GM21360 (cell line): ENCODE measurements at regions not wholly inside any gene's neighbourhood (a gene's known extent, or its start where the extent isn't known, plus 50 kb on each side); places are given as distances from the start of the nearest gene placed in this dataset.

Experiments used
- ATAC-seq: cut with Tn5 transposase; IDR thresholded peaks from one replicate; pipeline ENCODE4 v1.9.1; 2021; ENCODE audit warnings: mild to moderate bottlenecking, moderate library complexity; ENCODE audit not compliant: unreplicated experiment

DNA sequence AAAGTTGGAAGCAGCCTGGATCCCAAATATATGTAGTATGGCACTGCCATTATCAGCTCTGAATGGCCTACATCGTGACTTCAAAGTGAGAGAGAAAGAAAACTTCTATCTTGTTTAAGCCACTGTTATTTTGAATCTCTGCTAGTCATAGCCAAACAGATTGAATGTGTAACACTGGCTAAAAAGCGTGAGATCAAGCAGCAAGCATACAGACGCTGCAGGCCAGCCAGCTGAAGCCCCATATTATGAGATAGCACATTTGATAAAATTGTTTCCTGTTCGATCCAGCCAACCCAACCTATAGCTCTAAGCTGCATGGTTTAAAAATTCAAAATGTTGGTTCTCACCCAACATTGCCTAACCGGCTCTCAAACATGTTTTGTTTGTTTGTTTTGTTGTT, 95.0 kb downstream of the DUSP6 start:
- no peak for ATAC-seq

DNA sequence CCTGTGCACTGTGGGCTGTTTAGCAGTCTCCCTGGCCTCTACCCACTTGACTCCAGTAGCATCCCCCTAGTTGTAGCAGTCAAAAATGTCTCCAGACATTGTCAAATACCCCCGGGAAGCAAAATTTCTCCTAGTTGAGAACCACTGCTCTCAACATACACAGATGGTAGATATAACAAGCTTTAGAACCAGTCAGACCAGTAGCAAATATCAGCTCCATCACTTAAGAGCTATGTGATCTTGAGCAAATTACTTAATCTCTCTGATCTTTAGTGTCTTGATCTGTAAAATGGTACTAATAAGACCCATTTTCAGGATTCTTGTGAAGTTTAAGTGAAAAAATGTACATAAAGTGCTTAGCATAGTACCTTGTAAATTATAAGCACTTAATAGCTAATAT, 96.2 kb downstream of the DUSP6 start:
- ATAC-seq = no peak

DNA sequence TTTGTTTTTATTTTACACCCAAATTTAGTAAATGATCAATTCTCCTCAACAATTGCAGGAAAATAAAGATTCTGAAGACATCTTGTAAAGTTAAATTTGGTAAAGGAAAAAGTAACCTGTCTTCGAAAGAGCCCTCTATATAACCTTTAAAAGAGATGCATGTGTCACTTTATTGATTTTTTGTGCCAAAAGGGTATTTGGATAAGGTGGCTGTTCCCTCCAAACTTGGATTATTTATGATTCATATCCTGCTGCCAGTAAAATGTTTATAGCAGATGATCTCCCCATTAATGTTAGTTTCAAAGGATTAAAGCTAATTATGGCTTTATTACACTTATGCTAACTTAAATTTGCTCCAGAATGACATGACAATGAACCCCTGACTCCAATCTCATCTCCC, 98.8 kb downstream of the DUSP6 start:
- no peak for ATAC-seq

DNA sequence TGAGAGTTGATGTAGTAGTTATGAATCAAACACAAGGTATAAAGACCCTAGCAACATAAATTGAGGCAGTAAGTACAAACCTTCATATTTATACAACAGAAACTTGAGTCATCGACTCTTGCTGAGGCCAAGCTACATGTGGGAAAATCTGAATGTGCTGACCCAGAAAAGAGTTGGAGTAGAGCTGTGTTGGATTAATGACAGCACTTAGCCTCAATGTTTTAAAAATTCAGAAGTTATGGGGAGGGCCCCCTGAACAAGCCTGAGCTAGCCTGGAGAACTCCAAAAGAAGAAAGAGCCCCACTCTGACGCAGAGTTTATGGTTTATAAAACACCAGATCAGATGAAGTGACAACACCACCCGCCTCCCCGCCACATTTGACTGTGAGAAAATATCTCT, 100.0 kb downstream of the DUSP6 start:
- no peak for ATAC-seq

DNA sequence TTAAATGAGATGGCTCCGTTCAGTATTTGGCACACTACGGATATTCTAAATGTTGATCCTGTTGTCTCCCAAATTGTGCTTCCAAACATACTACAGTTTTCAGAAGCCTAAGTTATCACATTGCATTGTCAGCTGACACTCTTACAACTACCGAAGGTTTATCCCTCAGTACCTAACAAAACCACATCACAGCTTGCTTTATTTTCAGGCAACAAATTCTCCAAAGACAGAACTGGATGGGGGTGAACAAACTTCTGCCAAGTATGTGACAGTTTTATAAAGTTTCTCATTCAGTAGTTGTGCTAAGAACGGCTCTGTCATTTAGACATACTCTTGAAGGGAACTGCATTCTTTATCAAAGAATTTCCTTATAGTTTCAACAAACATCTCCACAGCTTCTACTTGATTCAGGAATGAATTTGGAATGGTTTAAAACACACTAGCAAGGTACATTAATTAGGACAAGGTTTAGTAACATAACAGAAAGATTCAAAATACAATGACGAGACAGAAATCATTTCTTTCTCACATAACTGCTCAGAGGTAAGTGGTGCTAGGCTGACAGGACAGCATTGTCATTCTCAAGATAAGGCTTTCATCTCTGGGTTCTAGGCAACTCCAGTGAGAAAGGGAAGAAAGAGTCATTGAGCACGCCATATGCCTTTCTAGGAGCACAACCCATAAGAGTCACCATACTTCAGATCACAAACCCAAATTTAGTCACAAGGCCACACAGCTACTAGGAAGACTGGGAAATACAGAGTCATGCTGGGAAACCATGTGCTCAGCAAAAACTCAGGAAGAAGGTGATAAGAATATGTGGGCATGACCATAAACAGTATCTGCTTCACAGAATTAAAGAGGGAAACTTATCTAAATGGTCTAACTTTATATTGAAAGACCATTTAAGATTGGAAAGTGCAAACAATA, 100.7 kb downstream of the DUSP6 start:
- ATAC-seq = no peak

DNA sequence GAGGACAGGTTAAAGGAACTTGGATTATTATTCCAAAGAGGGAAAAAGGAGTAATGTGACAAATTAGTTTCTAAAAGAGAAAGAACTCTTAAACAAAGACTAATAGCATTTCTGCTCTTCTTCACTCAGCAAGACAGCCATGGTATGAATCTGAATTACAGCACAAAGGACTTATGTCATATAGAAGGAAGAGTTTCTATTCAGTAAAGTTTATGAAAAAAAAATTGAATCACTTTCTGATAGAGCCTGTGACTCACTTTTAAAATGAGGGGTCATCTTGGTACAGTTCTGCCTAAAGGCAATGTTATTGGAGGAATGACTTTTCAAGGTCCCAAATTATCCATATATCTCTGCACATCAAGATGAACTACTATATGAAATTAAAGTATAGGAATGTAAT, 101.7 kb downstream of the DUSP6 start:
- no peak for ATAC-seq

DNA sequence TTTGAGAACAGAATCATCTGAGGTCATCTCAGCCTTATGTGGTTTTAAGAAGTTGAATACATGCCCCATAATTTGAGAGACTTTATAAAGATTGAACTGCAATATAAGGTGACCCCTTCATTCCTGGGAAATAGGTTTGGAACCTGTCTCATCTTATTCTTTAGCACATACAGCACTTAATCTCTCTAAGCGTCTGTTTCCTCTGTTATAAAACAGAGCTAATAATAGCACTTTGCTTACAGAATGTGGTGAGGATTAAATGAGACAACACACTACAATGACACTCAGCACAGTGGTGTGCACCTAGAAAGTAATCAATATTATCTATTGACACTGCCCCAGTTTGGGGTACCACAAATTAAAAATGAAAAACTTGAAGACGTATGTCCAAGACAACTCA, 102.1 kb downstream of the DUSP6 start:
- ATAC-seq = no peak

DNA sequence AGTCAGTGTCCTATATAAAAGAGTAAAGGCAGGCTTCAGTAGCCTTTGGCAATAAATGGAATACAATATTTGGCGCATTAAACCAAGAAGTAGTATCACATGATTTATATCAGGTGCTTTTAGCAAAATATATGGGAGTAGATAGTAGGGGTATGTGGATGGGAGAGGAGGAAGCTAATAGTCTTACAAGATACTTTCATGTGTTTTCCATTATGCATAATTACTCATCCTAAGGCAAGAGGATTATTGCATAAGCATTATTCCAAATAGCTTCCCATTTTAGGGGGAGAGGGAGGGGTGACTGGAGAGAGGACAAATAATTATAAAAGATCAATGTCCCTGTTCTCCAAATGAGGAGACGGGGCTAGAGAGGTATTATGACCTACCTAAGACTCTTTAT, 104.3 kb downstream of the DUSP6 start:
- ATAC-seq = no peak

DNA sequence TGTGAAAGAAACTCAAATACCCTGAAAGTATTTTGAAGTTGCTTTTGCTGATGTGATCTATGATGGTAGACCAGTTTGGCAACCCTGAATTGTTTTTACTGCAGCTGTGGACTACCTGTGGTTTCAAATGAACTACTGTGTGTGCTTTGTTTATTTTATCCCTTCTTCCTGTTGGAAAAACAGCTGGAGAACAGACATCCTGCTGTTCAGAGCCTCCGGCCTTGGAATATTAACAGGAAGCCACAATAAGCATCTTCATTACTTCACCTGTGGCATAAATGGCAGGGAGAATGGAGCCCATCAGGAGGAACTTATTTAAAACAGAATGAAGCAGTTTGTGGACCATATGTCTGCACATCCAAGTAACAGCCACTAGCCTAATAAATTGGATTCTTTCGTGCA, 104.8 kb downstream of the DUSP6 start:
- no peak for ATAC-seq

DNA sequence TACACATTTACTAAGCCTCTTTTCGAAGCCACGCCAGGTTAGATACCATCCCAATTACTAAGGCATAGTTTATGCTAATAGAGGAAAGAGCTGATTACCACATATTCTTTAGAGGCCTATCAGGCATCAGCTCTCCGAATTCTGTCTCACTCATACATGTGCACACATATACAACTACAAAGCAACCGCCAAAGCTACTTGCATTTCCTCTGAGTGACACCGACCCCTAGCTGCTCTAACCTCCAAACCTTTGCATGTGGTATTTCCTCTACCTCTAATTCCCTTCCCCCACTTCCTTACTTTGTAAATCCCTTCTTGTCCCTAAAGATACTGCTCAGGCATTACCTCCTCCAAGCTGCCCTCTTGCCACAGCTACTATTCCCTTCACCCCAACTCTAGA, 107.2 kb downstream of the DUSP6 start:
- no peak for ATAC-seq

DNA sequence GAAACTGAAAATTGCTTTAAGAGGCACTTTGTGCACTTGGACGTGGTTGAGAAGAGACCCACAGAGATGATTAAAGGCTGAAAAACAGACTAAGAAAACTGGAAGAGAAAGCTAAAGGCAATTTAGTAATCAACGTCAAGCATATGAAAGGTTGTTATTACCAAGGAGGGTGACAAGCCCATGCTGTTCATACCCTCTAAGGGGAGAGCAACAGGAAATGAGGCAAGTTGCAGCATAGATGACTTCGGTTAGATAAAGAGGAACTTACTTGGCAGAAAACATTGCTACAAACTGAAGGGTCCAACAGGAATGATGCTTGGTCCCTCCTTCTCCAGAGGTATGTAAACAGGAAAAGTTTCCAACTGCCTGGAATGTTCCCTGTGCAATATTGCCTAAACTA, 107.8 kb downstream of the DUSP6 start:
- ATAC-seq = no peak

DNA sequence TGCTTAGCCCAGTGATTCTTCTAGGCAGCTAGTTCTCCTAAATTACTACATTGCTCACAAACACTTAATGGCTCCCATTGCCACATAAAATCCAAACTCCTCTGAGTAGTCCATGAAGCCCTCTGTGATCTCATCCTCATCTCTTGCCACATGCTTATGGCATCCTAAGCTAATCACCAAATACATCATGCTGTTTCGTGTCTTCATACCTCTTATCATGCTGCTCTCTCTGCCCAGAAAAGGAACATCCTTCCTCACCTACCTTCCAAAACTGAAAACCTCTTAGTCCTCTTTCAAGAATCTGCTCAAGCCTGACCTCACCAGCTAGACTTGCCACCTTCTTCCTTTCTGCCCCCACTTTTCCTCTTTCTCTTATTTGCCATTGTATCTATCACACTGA, 108.5 kb downstream of the DUSP6 start:
- ATAC-seq = no peak

DNA sequence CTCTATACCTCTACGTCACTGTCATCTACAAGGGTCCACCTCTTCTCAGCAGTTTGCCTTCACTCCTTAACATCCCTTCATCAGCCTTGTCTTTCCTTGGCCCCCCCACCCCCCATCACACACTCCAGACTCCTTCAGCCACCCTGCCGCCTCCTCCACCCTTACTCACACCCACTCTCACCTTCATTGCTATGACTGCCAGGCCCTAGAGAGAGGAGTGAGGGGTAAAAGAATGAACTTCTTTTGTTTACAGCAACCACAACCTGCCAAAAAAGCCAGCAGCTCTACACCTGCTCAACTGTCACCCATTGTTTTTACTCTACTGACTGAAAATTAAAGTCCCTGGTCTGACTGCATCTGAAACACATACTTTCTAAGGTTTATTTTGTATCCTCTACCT, 112.8 kb downstream of the DUSP6 start:
- ATAC-seq = no peak

DNA sequence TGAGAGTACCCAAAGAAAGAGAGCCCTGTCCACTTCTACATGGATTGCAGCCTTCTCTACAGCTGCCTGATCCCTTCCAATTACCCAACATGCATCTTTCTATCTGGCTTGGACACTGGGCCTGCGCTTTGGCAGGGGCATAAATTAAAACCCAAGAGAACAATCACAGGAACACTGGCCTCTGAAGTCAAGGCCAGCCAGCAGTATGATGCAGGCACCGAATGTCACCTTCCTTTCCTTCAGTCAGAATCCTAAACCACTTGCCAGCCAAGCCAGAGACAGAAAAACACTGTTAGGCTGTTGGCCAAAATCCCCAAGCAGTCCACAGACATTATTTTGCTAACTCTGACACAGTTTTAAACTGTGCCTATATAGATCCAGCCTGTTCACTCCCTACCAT, 113.7 kb downstream of the DUSP6 start:
- no peak for ATAC-seq

DNA sequence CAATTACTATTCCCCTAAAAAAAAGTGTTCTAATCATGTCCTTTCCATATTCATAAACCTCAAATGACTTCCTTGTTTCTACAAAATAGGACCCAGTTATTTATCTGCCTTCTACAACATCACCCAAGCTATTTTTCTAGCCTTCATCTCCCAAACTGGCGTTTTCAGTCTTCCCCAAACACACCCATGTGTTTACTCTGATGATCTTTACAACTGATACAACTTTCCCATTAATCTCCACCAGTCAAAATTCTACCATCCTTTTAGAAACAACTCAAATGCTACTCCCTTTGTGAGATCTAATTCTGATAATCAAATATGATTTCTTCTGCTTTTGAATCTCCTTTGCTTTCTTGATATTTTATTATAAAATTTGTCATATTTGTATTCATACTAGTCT, 114.5 kb downstream of the DUSP6 start:
- ATAC-seq = no peak

DNA sequence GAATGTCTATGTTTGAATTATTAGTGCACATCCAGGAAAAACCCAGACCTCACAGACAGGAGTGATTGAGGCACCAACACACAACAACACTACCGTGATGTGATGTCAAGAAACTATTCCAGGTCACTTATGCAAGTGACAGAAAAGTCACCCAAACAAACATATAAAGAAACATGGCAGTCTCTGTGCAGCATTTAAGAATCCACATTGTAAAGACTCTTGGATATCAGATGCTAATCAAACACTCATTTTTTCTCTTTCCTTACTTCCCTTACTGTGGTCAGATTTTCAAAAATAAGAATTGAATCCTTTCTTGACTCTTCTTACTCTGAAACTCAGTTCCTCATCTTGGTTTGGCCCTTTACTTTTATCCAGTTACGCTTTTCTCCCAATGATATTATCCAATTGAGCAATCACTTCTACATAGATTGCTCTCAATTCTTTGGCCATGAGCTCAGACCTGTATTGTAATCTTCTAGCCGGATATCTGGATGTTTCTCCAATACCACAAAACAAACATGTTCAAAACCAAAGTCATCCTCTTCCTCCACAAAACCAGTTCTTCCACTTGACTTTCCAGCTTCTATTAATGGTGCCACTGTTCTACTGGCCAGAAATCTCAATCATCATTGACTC, 115.4 kb downstream of the DUSP6 start:
- ATAC-seq = no peak

DNA sequence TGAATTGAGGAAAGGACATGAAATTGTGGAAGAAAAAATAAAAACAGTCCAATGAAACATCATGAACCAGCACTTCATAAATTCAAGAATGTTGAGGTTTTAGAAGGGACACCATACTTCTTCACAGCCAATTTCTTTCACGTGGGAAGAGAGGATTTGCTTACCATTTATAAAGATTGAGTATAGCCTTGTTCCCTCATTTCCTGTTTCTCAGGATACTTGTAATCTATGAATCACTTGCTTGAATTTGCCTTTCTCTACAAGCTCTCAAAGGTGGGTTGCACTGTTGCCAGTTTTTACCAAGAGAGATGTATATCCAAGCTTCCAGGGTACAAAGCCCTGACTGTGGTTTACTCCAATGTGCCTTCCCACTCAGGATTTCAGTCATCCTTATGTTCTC, 116.1 kb downstream of the DUSP6 start:
- no peak for ATAC-seq

DNA sequence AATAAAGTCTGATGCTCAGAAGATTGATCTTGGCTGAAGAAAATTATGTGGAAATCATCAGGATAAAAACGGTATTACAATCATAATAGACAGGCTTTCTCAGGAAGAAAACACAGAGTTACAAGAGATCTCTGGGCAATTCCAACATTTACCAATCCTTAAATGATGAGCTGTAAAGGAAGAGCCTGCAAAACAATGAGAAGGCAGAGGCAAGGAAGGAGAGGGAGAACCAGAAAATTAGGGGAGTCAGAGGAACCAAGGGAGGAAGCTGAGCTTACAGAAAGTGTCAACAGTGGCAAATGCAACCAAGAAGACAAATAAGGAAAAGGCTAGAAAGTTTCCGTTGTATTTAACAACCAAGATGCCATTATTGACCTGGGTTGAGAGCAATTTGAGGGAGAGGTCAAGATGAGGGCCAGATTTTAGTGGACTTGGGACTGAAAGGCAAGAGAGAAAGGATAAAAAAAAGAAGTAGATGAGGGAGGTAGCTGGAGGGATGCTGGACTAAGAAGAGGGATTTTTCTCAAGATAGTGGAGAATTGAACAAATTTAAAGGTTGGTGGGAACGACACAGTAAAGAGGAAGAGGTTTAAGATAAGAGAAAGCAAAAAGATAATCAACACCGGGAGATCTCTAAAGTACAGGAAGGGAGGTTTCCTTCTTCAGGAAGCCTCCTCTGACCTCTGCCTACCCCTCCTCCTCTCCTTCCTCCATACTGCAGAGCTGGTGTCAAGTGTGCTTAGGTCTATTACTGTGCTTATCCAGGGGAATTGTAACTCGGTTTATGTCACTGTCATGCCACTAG, 116.9 kb downstream of the DUSP6 start:
- no peak for ATAC-seq

DNA sequence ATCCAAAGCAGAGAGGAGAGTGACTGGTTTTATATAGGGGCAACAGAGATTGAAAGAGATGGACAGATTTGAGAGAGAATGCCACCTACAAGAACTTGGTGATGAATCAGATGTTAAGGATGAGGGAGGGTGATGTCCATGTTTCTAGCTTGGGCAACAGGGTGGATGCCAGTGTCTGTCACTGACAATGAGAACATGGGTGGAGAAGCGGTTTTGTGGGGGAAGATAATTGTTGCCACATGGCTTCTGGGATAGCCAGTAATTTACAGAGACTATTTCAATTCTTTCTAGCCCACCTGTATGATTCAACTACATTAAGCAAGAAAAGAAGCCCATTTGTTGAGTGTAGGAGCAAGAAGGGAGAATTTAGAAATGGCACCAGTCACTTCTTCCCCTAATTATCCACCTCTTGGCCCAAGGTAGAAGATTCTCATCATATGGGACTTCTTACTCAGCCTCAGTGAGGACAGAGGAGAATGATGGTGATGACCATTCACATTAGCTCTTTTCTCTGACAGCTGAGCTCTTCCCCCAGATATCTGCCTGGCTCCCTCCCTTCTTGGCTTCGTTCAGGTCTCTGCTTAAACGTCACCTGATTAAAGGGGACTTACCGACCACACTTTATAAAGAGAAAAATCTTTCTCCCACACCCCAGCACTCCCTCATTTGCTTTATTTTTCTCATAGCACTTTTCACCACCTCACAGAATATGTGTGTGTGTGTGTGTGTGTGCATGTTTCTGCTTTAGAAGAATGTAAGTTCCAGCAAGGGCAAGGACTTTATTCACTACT, 117.8 kb downstream of the DUSP6 start:
- no peak for ATAC-seq

DNA sequence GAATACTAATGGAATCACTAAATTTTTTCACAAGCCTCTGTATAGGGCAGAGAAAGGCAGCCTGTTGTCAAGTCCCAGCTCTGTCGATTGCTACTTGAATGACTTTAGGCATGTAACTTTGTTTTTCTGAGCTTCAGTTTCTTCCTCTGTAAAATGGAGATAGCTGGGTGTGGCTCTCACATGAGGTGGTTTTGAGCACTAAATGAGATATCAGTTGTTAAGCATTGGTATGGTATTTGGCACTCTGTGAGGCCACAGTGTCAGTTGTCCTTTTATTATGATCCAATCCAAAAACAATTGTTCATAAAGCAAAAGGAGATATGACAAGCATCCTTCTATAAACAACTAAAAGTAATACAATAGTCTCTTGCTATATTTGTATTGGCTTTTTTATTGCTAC, 120.6 kb downstream of the DUSP6 start:
- ATAC-seq = no peak
